Suprapubic skin (tissue), 4 donors: ENCODE measurements at regions not wholly inside any gene's neighbourhood (a gene's known extent, or its start where the extent isn't known, plus 50 kb on each side); places are given as distances from the start of the nearest gene placed in this dataset.

Source experiments
- DNase-seq, 2 donors: peaks; one replicate each; pipeline ENCODE4 v3.0.0-alpha.2; 2019; ENCODE audit warnings: low spot score in 2 of 2
- H3K27ac ChIP-seq: fragments of 200-600 bp; sonication (generic); one replicate; pipeline ENCODE4 v1.5.1; 2019
- H3K27me3 ChIP-seq: fragments of 200-600 bp; sonication (generic); one replicate; pipeline ENCODE4 v1.5.1; 2019
- H3K36me3 ChIP-seq: fragments of 200-600 bp; sonication (generic); one replicate; pipeline ENCODE4 v1.5.1; 2019
- H3K4me1 ChIP-seq: fragments of 200-600 bp; sonication (generic); one replicate; pipeline ENCODE4 v1.5.1; 2019
- H3K4me3 ChIP-seq: fragments of 200-600 bp; sonication (generic); one replicate; pipeline ENCODE4 v1.5.1; 2019; ENCODE audit warnings: mild to moderate bottlenecking
- H3K9me3 ChIP-seq: fragments of 200-600 bp; sonication (generic); one replicate; pipeline ENCODE4 v1.5.1; 2019
- EP300 ChIP-seq: sonication (generic); formaldehyde crosslinking; IDR thresholded peaks from one replicate; pipeline ENCODE4 v1.6.1; 2017; ENCODE audit warnings: antibody characterized with exemption
- POLR2A ChIP-seq, 2 donors: fragments of 450-650 bp; IDR thresholded peaks; one replicate each; pipeline ENCODE4 v1.6.1; 2017; ENCODE audit warnings: antibody characterized with exemption in 2 of 2, mild to moderate bottlenecking in 2 of 2, moderate library complexity in 2 of 2
- POLR2AphosphoS5 ChIP-seq, 3 donors: sonication (generic); formaldehyde crosslinking; IDR thresholded peaks; one replicate each; pipeline ENCODE4 v1.6.1; 2017; ENCODE audit warnings: antibody characterized with exemption in 3 of 3
- WGBS: methylation state at CpG from one replicate; pipeline ENCODE4 v1.1.5; 2018; 5-methylcytosine and 5-hydroxymethylcytosine counted together
- TF ChIP-seq, protein P1 (sequence below), 2 donors: fragments of 200-600 bp in 1 of 2; fragments of 450-650 bp in 1 of 2; sonication (generic) in 1 of 2; IDR thresholded peaks; one replicate each; pipeline ENCODE4 v1.5.1; 2016 to 2019; ENCODE audit warnings: antibody characterized with exemption in 2 of 2, mild to moderate bottlenecking in 1 of 2, moderate library complexity in 1 of 2

DNA sequence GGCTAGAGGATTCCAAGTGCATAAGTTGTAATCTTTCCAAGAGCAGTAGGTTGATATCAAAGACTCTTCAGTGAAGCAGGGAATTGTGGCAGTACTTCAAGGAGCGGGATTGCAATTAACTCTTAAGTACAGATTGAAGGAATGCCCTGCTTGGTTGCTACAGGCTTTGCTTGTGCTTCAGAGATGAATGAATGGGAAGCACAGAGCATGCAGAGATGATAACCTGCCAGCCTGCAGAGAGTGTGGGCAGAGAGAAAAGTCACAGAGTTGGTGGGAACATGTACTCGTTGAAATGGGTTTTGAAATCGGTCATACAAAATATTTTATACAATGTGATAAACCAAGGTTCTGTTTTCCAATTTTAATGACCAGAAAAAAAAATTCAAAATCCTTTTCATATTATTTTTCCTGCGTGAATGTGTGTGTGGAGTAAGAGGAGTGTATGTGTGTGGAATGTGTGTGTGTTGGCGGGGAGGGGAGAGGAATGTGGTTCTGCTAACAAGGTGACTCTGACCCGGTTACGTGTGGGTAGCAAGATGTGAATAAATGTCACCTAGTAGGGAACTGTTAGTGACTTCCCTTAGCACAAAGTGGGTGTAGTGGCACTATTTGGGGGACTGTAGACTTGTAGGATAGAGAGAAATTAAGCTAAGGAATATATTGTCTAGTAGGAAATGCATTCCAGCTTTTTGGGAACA is 697.8 kb downstream of the GATA3 start:
- no peak overlapping the region for H3K4me3 ChIP-seq

DNA sequence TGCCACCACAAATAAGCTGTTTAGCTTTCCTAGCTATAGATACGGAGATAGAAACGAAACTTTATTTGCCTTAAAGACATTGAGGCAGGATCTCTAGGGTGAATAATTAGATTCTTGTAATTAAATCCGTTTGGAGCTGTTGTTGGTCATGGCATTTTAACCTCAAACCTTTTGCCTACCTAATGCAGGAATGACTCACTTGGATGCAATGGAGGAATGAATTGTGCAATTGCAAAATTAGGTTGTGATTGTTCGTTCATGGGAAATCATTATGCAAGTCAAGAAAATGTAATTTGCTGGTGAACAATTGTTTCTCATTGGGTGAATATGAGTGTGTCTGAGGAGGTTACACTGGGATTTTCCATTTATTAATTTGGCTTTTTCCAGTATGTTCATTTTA is 703.5 kb downstream of the GATA3 start:
- TF ChIP-seq, protein P1, sequence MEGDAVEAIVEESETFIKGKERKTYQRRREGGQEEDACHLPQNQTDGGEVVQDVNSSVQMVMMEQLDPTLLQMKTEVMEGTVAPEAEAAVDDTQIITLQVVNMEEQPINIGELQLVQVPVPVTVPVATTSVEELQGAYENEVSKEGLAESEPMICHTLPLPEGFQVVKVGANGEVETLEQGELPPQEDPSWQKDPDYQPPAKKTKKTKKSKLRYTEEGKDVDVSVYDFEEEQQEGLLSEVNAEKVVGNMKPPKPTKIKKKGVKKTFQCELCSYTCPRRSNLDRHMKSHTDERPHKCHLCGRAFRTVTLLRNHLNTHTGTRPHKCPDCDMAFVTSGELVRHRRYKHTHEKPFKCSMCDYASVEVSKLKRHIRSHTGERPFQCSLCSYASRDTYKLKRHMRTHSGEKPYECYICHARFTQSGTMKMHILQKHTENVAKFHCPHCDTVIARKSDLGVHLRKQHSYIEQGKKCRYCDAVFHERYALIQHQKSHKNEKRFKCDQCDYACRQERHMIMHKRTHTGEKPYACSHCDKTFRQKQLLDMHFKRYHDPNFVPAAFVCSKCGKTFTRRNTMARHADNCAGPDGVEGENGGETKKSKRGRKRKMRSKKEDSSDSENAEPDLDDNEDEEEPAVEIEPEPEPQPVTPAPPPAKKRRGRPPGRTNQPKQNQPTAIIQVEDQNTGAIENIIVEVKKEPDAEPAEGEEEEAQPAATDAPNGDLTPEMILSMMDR (IDR thresholded peaks at IDR 0.05), result no peak
- TF ChIP-seq POLR2AphosphoS5 (IDR thresholded peaks at IDR 0.05) (no peak), POLR2A (IDR thresholded peaks at IDR 0.05) (no peak), EP300 (no peak)
- Histone ChIP-seq H3K27ac (no peak overlapping the region), H3K4me1 (peaks cover 4% of the 10 kb centered on the region), H3K36me3 (no peaks in the 10 kb centered on the region), H3K4me3 (no peak overlapping the region), H3K9me3 (no peaks in the 10 kb centered on the region), H3K27me3 (no peaks in the 10 kb centered on the region)
- 39% methylated on average over 4 of the region's 4 CpGs for whole genome bisulfite sequencing
- no peak for DNase-seq

More for the DNA sequence above, 697.8 kb downstream of the GATA3 start:
- DNase-seq, result no peak
- Histone ChIP-seq H3K27ac (no peak overlapping the region), H3K9me3 (no peaks in the 10 kb centered on the region), H3K27me3 (no peaks in the 10 kb centered on the region), H3K4me1 (peaks cover 7% of the 10 kb centered on the region), H3K36me3 (no peaks in the 10 kb centered on the region)
- WGBS, result 53% methylated on average over 7 of the region's 7 CpGs
- TF ChIP-seq EP300 (no peak), POLR2A (IDR thresholded peaks at IDR 0.05) (no peak), POLR2AphosphoS5 (IDR thresholded peaks at IDR 0.05) (no peak)
- TF ChIP-seq, protein P1 (IDR thresholded peaks at IDR 0.05), result no peak

DNA sequence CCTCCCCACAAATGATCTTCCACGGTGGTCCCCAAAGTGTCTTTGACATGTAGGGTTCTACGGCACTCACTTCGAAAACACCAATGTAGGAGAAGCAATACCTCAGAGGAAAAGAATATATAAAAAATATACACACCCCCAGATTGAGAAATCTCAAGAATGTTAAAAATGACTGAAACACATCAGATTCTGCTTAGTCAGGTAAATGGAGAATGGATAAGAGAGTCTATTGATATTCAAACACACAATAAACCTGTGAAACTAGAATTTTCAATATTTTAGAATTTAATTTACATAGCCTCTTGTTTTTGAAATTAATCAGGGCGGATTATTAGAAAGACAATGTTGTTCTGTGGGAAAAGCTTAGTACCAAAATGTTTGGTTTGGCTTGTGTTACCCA is 712.4 kb downstream of the GATA3 start:
- Histone ChIP-seq H3K36me3 (no peaks in the 10 kb centered on the region), H3K27ac (no peak overlapping the region), H3K27me3 (no peaks in the 10 kb centered on the region), H3K4me1 (no peaks in the 10 kb centered on the region), H3K9me3 (no peaks in the 10 kb centered on the region), H3K4me3 (no peak overlapping the region)
- no peak for DNase-seq
- TF ChIP-seq POLR2AphosphoS5 (IDR thresholded peaks at IDR 0.05) (no peak), POLR2A (IDR thresholded peaks at IDR 0.05) (no peak), EP300 (no peak)
- TF ChIP-seq, protein P1 (IDR thresholded peaks at IDR 0.05), result no peak
- 91% methylated on average over 4 of the region's 4 CpGs for WGBS

DNA sequence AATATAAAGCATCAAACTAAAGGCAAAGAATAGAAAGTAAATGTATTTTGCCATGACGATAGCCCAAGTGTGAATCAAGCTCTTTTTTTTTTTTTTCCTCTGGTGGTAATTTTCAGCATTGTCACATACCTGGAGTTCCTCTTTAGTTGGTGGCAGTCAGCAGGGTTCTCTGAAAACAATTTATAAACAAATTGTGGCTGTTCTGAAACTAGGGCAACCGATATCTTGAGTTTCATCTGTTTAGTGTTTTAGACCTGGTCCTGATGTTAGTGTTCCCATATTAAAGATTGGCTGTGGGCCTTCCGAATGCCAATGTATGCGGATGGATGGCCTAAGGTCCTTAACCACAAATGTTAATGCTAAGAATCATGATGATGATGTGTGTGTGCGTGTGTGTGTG is 713.1 kb downstream of the GATA3 start:
- H3K9me3 ChIP-seq, result no peaks in the 10 kb centered on the region
- no peaks in the 10 kb centered on the region for H3K36me3 ChIP-seq
- H3K4me1 ChIP-seq, result no peaks in the 10 kb centered on the region
- H3K27ac ChIP-seq, result no peak overlapping the region
- no peak overlapping the region for H3K4me3 ChIP-seq
- TF ChIP-seq POLR2AphosphoS5 (IDR thresholded peaks at IDR 0.05) (no peak), POLR2A (IDR thresholded peaks at IDR 0.05) (no peak), EP300 (no peak)
- TF ChIP-seq, protein P1 (IDR thresholded peaks at IDR 0.05), result no peak
- no peak for DNase-seq
- WGBS, result 72% methylated on average over 5 of the region's 5 CpGs
- no peaks in the 10 kb centered on the region for H3K27me3 ChIP-seq

DNA sequence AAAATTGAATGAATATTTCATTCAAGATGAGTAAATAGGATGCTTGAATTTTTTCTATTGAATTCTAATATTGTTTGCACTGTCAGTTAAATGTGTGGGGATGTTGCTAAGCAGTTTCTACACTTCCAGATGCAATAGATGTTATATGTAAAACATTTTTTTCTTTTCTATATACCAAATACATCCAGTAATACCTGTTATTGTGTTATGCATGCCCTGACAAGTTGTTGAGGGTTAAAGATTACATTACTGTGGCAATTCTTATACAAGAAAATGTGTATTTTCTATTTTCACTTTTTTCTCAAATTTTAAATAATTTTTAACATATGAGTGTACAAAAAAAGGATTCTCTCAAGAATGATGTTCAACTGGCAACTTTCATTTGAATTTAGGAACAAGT is 713.9 kb downstream of the GATA3 start:
- H3K27me3 ChIP-seq, result no peaks in the 10 kb centered on the region
- no peak overlapping the region for H3K27ac ChIP-seq
- no peaks in the 10 kb centered on the region for H3K4me1 ChIP-seq
- no peak overlapping the region for H3K4me3 ChIP-seq
- no peaks in the 10 kb centered on the region for H3K36me3 ChIP-seq
- TF ChIP-seq, protein P1 (IDR thresholded peaks at IDR 0.05), result no peak
- TF ChIP-seq EP300, result no peak
- no peak for DNase-seq
- H3K9me3 ChIP-seq, result no peaks in the 10 kb centered on the region
